AG09319 (cell line): ENCODE measurements at regions not wholly inside any gene's neighbourhood (a gene's known extent, or its start where the extent isn't known, plus 50 kb on each side); places are given as distances from the start of the nearest gene placed in this dataset.

ENCODE experiments used
- DNase-seq: peaks from one replicate; pipeline ENCODE4 v3.0.0-alpha.2; 2010; ENCODE audit warnings: low read depth; ENCODE audit errors: extremely low read depth
- CTCF ChIP-seq: IDR thresholded peaks from 2 replicates; pipeline ENCODE4 v1.5.1; 2011; ENCODE audit warnings: low read depth, mild to moderate bottlenecking, inconsistent platforms, low read length, moderate library complexity

DNA sequence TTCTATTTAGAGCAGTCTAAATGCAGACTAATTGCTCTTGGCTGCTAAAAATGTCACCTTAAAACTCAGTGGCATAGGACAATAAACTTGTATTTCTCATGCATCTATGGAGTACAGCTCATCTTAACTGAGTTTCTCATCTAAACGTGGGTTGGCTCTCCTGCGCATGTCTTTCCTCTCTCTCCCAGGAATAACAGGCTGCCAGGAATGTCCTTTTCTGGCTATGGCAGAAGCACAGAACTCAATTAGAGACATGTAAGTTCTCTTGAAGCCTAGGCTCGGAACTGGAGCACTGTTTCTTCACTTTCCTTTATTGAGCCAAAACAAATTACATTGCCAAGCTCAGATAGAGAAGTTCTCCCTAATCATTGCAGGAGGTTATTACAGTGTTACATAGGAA lies 722.3 kb upstream of the FLRT2 start:
- TF ChIP-seq CTCF = no peak
- no peak for DNase-seq

GRCh38 chr14:84809158-84809557 lies 720.8 kb upstream of the FLRT2 start:
- TF ChIP-seq CTCF = no peak

GRCh38 chr14:84814391-84814790 lies 715.6 kb upstream of the FLRT2 start:
- TF ChIP-seq CTCF = no peak
- DNase-seq = no peak

More at GRCh38 chr14:84809158-84809557, 720.8 kb upstream of the FLRT2 start:
- no peak for DNase-seq

- no peak for TF ChIP-seq CTCF
- DNase-seq = no peak
These were observed 710.4 kb upstream of the FLRT2 start for GRCh38 chr14:84819528-84819927.

- TF ChIP-seq CTCF = no peak
- DNase-seq = no peak
These were observed 704.3 kb upstream of the FLRT2 start for GRCh38 chr14:84825481-84826251.

DNA sequence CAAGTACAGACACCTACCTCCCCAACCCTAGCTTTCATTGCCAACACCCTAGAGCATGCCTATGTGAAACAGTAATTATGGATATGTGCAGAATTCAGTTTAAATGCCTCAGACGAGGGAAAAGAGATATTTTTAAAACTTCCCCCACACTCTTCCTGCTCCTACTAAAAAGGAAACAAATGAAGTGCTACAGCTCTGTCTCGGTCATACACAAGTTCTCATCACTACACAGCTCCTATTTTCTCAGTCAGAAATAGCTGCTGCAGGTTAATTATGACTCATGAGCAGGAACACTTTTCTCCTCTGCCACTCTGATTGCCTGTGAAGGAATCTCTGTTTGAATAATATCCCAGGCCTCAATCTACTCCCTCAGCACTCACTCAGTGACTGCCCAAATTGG lies 703.6 kb upstream of the FLRT2 start:
- no peak for DNase-seq
- TF ChIP-seq CTCF = no peak

DNA sequence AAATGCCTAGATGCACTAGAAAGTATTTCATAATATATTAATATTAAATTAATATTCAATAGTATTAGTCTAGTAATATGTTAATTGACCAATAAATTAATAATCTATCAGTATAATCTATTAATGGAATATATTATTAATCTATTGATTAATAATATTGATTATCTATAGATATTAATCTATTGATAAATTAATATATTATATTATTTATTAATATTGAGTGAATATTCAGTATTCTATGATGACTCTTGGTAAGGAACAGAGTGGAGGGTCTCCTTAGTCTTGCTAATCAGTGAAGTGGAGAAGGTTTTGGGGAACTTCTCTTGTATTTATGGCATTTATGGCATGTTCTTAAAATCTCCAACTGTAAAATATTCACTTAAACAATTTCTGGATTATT lies 679.3 kb upstream of the FLRT2 start:
- no peak for TF ChIP-seq CTCF
- DNase-seq = no peak
